Peyer's patch (tissue), 4 donors: ENCODE measurements at regions not wholly inside any gene's neighbourhood (a gene's known extent, or its start where the extent isn't known, plus 50 kb on each side); places are given as distances from the start of the nearest gene placed in this dataset.

ENCODE experiments used
- CTCF ChIP-seq, 6 experiments: fragments of 450-650 bp in 4 of 6; fragments of 200-600 bp in 2 of 6; sonication (generic) in 1 of 6; IDR thresholded peaks; one replicate each; pipeline ENCODE4 v1.5.1; 2017 to 2019; ENCODE audit warnings: antibody characterized with exemption in 6 of 6, mild to moderate bottlenecking in 3 of 6, moderate library complexity in 1 of 6
- POLR2A ChIP-seq, 2 donors: fragments of 450-650 bp; IDR thresholded peaks; one replicate each; pipeline ENCODE4 v1.5.1; 2017; ENCODE audit warnings: antibody characterized with exemption in 2 of 2, mild to moderate bottlenecking in 2 of 2, moderate library complexity in 2 of 2

GRCh38 chr3:164064298-164064697, 1014.0 kb downstream of the SI start:
- TF ChIP-seq CTCF (IDR thresholded peaks at IDR 0.05) = no peak
- TF ChIP-seq POLR2A (IDR thresholded peaks at IDR 0.05) = no peak
